Heart left ventricle (tissue), 16 donors: ENCODE measurements at regions not wholly inside any gene's neighbourhood (a gene's known extent, or its start where the extent isn't known, plus 50 kb on each side); places are given as distances from the start of the nearest gene placed in this dataset.
A peak's percentile ranks its signal among the peaks of the same experiment; 100 is the strongest.

Experiments used
- ATAC-seq, 4 donors: fragments of 200-7000 bp; cut with Tn5 transposase; one replicate each; pipeline ENCODE4 v1.9.1; 2020 to 2022; ENCODE audit warnings: moderate library complexity in 4 of 4, mild to moderate bottlenecking in 3 of 4, moderate number of reproducible peaks in 1 of 4
- DNase-seq, 5 donors: peaks; one replicate each; pipeline ENCODE4 v3.0.0-alpha.2; 2020
- H3K27ac ChIP-seq, 12 donors: fragments of 200-600 bp; sonication (generic) in 4 of 12; one replicate each; pipeline versions ENCODE4 v1.5.0 to v1.8.0; 2016 to 2022; ENCODE audit warnings: mild to moderate bottlenecking in 2 of 12
- H3K27me3 ChIP-seq, 9 donors: fragments of 200-600 bp; sonication (generic) in 2 of 9; one replicate each; pipeline versions ENCODE4 v1.5.1 to v1.8.0; 2016 to 2022; ENCODE audit warnings: mild to moderate bottlenecking in 3 of 9
- H3K36me3 ChIP-seq, 9 donors: fragments of 200-600 bp; sonication (generic) in 2 of 9; one replicate each; pipeline versions ENCODE4 v1.5.0 to v1.8.0; 2018 to 2022; ENCODE audit warnings: mild to moderate bottlenecking in 2 of 9
- H3K4me1 ChIP-seq, 12 donors: fragments of 200-600 bp; sonication (generic) in 4 of 12; one replicate each; pipeline versions ENCODE4 v1.5.0 to v1.8.0; 2016 to 2022; ENCODE audit warnings: mild to moderate bottlenecking in 3 of 12
- H3K4me3 ChIP-seq, 12 donors: fragments of 200-600 bp; sonication (generic) in 4 of 12; one replicate each; pipeline versions ENCODE4 v1.5.0 to v1.8.0; 2017 to 2022; ENCODE audit warnings: mild to moderate bottlenecking in 9 of 12, moderate library complexity in 4 of 12
- H3K9me3 ChIP-seq, 12 donors: fragments of 200-600 bp; sonication (generic) in 4 of 12; one replicate each; pipeline versions ENCODE4 v1.5.0 to v1.8.0; 2016 to 2022; ENCODE audit warnings: mild to moderate bottlenecking in 1 of 12
- CTCF ChIP-seq, 12 donors: fragments of 200-600 bp; sonication (generic) in 4 of 12; IDR thresholded peaks; one replicate each; pipeline versions ENCODE4 v1.5.0 to v1.8.0; 2018 to 2022; ENCODE audit warnings: antibody characterized with exemption in 12 of 12, mild to moderate bottlenecking in 5 of 12
- POLR2A ChIP-seq, 2 donors: fragments of 450-650 bp; IDR thresholded peaks; one replicate each; pipeline ENCODE4 v1.6.1; 2017; ENCODE audit warnings: antibody characterized with exemption in 2 of 2, mild to moderate bottlenecking in 2 of 2, moderate library complexity in 2 of 2
- WGBS, 4 donors: extraction: QIAGEN DNeasy Blood & Tissue Kit in 2 of 4; methylation state at CpG; one replicate each; pipeline versions ENCODE4 v1.1.5 to v1.1.7; 2013 to 2018; 5-methylcytosine and 5-hydroxymethylcytosine counted together
- intact Hi-C, 10 donors: fragments of 100-400 bp; cut with DNase I; formaldehyde crosslinking; loops; one replicate each; pipeline versions ENCODE4 v1.11.1 to v1.14.2; 2022
- donor health status: ischemic (EF 13 %, LVEDD 7.1; RV severe dilation, severe dysfunction).
- donor health status: healthy with polysubstance abuse.
- donor health status: DM: no; HTN: yes; CAD: no.
- donor health status: DM: no; HTN: no; CAD: no.
- donor health status: ischemic (EF 25% LVEDD 6.9; RV normal size, moderate dysfunction).
- donor health status: ischemic (EF 25% LVEDD 5.7; RV mildly dilated, moderate dysfunction).
- donor health status: healthy.
- donor health status: DM: yes; HTN: yes; CAD: no.
- donor health status: ischemic (EF 35%, LVEDD 5.7; RV mildly dilated, moderate dysfunction).
- donor health status: nonischemic (EF 11% LVEDD 7.7; RV severe dilation, severe dysfunction).
- donor health status: DM: yes; HTN: yes; CAD: no.
- donor health status: PGD.
- donor health status: ischemic (EF 29% LVEDD 5.4; RV normal size, mild dysfunction).
- donor health status: nonischemic (EF 23%, LVEDD 6.1; RV moderate dilation, normal function).

- intact Hi-C loops: loop anchor here in 3 of 10 donors (10.0 kb wide), 4 partner anchors 113 to 967 kb away; partner anchors contain the start of gene TLE1 (in 1 of the 3)
- DNase-seq: no peak
- Histone ChIP-seq H3K4me3 (no peak overlapping the region), H3K27ac (no peak overlapping the region), H3K36me3 (no peaks in the 10 kb centered on the region), H3K9me3 (peaks cover 0 to 2% (median 0%) of the 10 kb centered on the region in 12 donors), H3K4me1 (peaks cover 0 to 34% (median 16%) of the 10 kb centered on the region in 12 donors), H3K27me3 (no peaks in the 10 kb centered on the region)
- 92 to 96% (median 94%) methylated on average over 3 of the region's 3 CpGs for WGBS, 4 donors
- no peak for ATAC-seq
- TF ChIP-seq POLR2A (IDR thresholded peaks at IDR 0.05) (no peak), CTCF (IDR thresholded peaks at IDR 0.05) (no peak)
Observed at GRCh38 chr9:82491604-82492003, 503.0 kb downstream of the SPATA31D1 start.

- ATAC-seq (no peak), DNase-seq (no peak)
- TF ChIP-seq POLR2A (IDR thresholded peaks at IDR 0.05) (no peak), CTCF (IDR thresholded peaks at IDR 0.05) (no peak)
- Histone ChIP-seq H3K27ac (no peak overlapping the region), H3K4me1 (peaks cover 0 to 40% (median 19%) of the 10 kb centered on the region in 12 donors), H3K4me3 (no peak overlapping the region), H3K27me3 (no peaks in the 10 kb centered on the region), H3K36me3 (no peaks in the 10 kb centered on the region), H3K9me3 (peaks cover 0 to 2% (median 0%) of the 10 kb centered on the region in 12 donors)
- intact Hi-C loops: loop anchor here in 3 of 10 donors (10.0 kb wide), 4 partner anchors 113 to 967 kb away; partner anchors contain the start of gene TLE1 (in 1 of the 3)
- WGBS, 4 donors: 57 to 81% (median 77%) methylated on average over 4 of the region's 4 CpGs
Observed at GRCh38 chr9:82492274-82492673, 503.7 kb downstream of the SPATA31D1 start.

- intact Hi-C loops: loop anchor here in 3 of 10 donors (10.0 kb wide), 4 partner anchors 109 to 971 kb away; partner anchors contain the start of gene TLE1 (in 1 of the 3)
- H3K4me1 ChIP-seq: peaks cover 0 to 21% (median 2%) of the 10 kb centered on the region in 12 donors
- WGBS, 4 donors: 76 to 78% (median 78%) methylated on average over 16 of the region's 16 CpGs
- no peaks in the 10 kb centered on the region for H3K27me3 ChIP-seq
- TF ChIP-seq POLR2A (IDR thresholded peaks at IDR 0.05): no peak
- TF ChIP-seq CTCF (IDR thresholded peaks at IDR 0.05): no peak
- no peak overlapping the region for H3K27ac ChIP-seq
- H3K4me3 ChIP-seq: no peak overlapping the region
- H3K9me3 ChIP-seq: peaks cover 0 to 7% (median 0%) of the 10 kb centered on the region in 12 donors
- no peaks in the 10 kb centered on the region for H3K36me3 ChIP-seq
- DNase-seq (peak in 4 of 5 donors; percentile 21 to 51 (median 41)), ATAC-seq (peak; percentile 47 to 72 (median 66))
Observed at GRCh38 chr9:82495884-82496777, 507.6 kb downstream of the SPATA31D1 start.
